K562 (cell line): ENCODE measurements at regions not wholly inside any gene's neighbourhood (a gene's known extent, or its start where the extent isn't known, plus 50 kb on each side); places are given as distances from the start of the nearest gene placed in this dataset.
"Not testable (repeated sequence)": the region's sequence is repeated elsewhere in the genome, so short reads cannot be mapped to it uniquely, and the experiment has no call there.

Source experiments
- ATAC-seq: fragments of 200-7000 bp; cut with Tn5 transposase; 3 replicates; pipeline ENCODE4 v1.9.1; 2020; ENCODE audit warnings: moderate library complexity
- BruUV-seq: library from RNA; stranded (reverse); fragments of 400-500 nt; replicated peaks from 2 replicates; lab custom pipeline; 2021; lab: Mats Ljungman, UMichigan
- CTCF ChIA-PET: fragments of 300-600 bp; formaldehyde crosslinking; extraction: SDS; loops from one replicate; lab custom pipeline; 2021; ENCODE audit warnings: low intra/inter-chr PET ratio; lab: Yijun Ruan, JAX
- POLR2A ChIA-PET: fragments of 300-600, 350-650 bp; sonication (Branson Sonifier 250); formaldehyde crosslinking; extraction: SDS; loops from one replicate; lab custom pipeline; 2021; ENCODE audit warnings: antibody characterized with exemption, inconsistent platforms; lab: Yijun Ruan, JAX
- DNase-seq, 4 experiments: peaks; one replicate each; pipeline versions ENCODE4 v3.0.0 to v3.0.0-alpha.2; 2011 to 2018; ENCODE audit warnings: low spot score in 3 of 4, mixed read lengths in 3 of 4; ENCODE audit errors: extremely low read depth in 1 of 4
- FAIRE-seq: peaks from 2 replicates; lab custom pipeline; 2011; peaks lifted over from hg19 to GRCh38; lab: Jason Lieb, UNC
- H2AFZ ChIP-seq: 2 replicates; pipeline ENCODE4 v1.6.0; 2011; ENCODE audit warnings: low read depth, low read length, control low read depth, inconsistent platforms
- H3K27ac ChIP-seq: fragments of 200-600 bp; 3 replicates; pipeline ENCODE4 v1.8.0; 2011; ENCODE audit warnings: low read depth, mild to moderate bottlenecking, control low read depth, inconsistent platforms, low read length, moderate library complexity, mixed read lengths; ENCODE audit errors: extremely low read depth
- H3K27me3 ChIP-seq, 2 experiments: fragments of 300-600 bp in 1 of 2; 2 replicates in 1 of 2; 3 replicates in 1 of 2; pipeline versions ENCODE4 v1.6.0 to v1.8.0; 2011; ENCODE audit warnings: inconsistent platforms in 2 of 2, low read length in 2 of 2, mild to moderate bottlenecking in 1 of 2, mixed read lengths in 1 of 2, moderate library complexity in 1 of 2; ENCODE audit not compliant: control insufficient read depth in 2 of 2, insufficient read depth in 2 of 2
- H3K36me3 ChIP-seq: fragments of 300-600 bp; 3 replicates; pipeline ENCODE4 v1.8.0; 2011; ENCODE audit warnings: mild to moderate bottlenecking, low read length, inconsistent platforms; ENCODE audit not compliant: control insufficient read depth, insufficient read depth
- H3K4me1 ChIP-seq, 2 experiments: fragments of 200-600 bp in 1 of 2; replicated peaks in 1 of 2; 2 replicates in 1 of 2; 3 replicates in 1 of 2; pipeline versions ENCODE4 v1.5.1 to v1.8.0; 2011; ENCODE audit warnings: inconsistent platforms in 2 of 2, low read length in 2 of 2, mild to moderate bottlenecking in 1 of 2, mixed read lengths in 1 of 2, moderate library complexity in 1 of 2; ENCODE audit not compliant: control insufficient read depth in 2 of 2, insufficient read depth in 2 of 2
- H3K4me2 ChIP-seq: 2 replicates; pipeline ENCODE4 v1.6.1; 2011; ENCODE audit warnings: low read length, control low read depth, inconsistent platforms, mixed read lengths; ENCODE audit not compliant: insufficient read depth
- H3K4me3 ChIP-seq: fragments of 200-600 bp; sonication (generic), shearing (Covaris generic); 2 replicates; pipeline ENCODE4 v1.5.1; 2016; ENCODE audit warnings: control low read depth, inconsistent platforms
- H3K79me2 ChIP-seq: fragments of 200-600 bp; 3 replicates; pipeline ENCODE4 v1.8.0; 2011; ENCODE audit warnings: low read length, inconsistent platforms; ENCODE audit not compliant: control insufficient read depth, insufficient read depth
- H3K9ac ChIP-seq, 2 experiments: 2 replicates each; pipeline versions ENCODE4 v1.6.0 to v1.6.1; 2011; ENCODE audit warnings: low read depth in 2 of 2, low read length in 2 of 2, control low read depth in 1 of 2, inconsistent platforms in 1 of 2, mild to moderate bottlenecking in 1 of 2, mixed read lengths in 1 of 2; ENCODE audit not compliant: insufficient read depth in 1 of 2
- H3K9me1 ChIP-seq: one replicate; pipeline ENCODE4 v1.6.0; 2011; ENCODE audit warnings: inconsistent platforms, mild to moderate bottlenecking, low read length, moderate library complexity; ENCODE audit not compliant: control insufficient read depth, insufficient read depth
- H3K9me3 ChIP-seq: replicated peaks from 2 replicates; pipeline ENCODE4 v1.5.1; 2011; ENCODE audit warnings: low read depth, low read length, inconsistent platforms; ENCODE audit not compliant: control insufficient read depth, insufficient read depth
- H4K20me1 ChIP-seq: replicated peaks from 2 replicates; pipeline ENCODE4 v1.6.1; 2011; ENCODE audit warnings: low read length, inconsistent platforms, mixed read lengths; ENCODE audit not compliant: control insufficient read depth, insufficient read depth
- CBX8 ChIP-seq: fragments of 200-600 bp; sonication (generic); IDR thresholded peaks from 2 replicates; pipeline ENCODE4 v1.6.1; 2012; ENCODE audit warnings: borderline replicate concordance, mixed run types, low read depth, mild to moderate bottlenecking, moderate library complexity, mixed read lengths, low read length, control low read depth, inconsistent platforms; ENCODE audit not compliant: poor library complexity, severe bottlenecking; ENCODE audit errors: extremely low read depth
- CHCHD3 ChIP-seq: fragments of 250-450 bp; sonication (Bioruptor Pico); IDR thresholded peaks from 2 replicates; pipeline ENCODE4 v2.1.2; 2022; ENCODE audit warnings: mild to moderate bottlenecking
- FOXJ3 ChIP-seq: sonication (generic); formaldehyde crosslinking; IDR thresholded peaks from 2 replicates; pipeline ENCODE4 v1.4.0; 2020; ENCODE audit warnings: mild to moderate bottlenecking, missing genetic modification reagents
- FOXK2 ChIP-seq, 2 experiments: fragments of 450-650 bp; IDR thresholded peaks in 1 of 2; conservative IDR thresholded peaks in 1 of 2; 2 replicates each; pipeline ENCODE4 v1.6.1; 2016; ENCODE audit warnings: low read depth in 2 of 2, mild to moderate bottlenecking in 1 of 2
- MAX ChIP-seq: sonication (generic); formaldehyde crosslinking; IDR thresholded peaks from 2 replicates; pipeline ENCODE4 v1.9.0; 2022; ENCODE audit warnings: mild to moderate bottlenecking, missing genetic modification reagents
- MIER1 ChIP-seq: fragments of 450-650 bp; IDR thresholded peaks from 2 replicates; pipeline ENCODE4 v1.6.1; 2016; ENCODE audit warnings: antibody characterized with exemption, mild to moderate bottlenecking, low read depth
- THRAP3 ChIP-seq: fragments of 450-650 bp; IDR thresholded peaks from 2 replicates; pipeline ENCODE4 v1.6.1; 2016; ENCODE audit warnings: mild to moderate bottlenecking, inconsistent platforms, borderline replicate concordance
- XRCC3 ChIP-seq: fragments of 450-650 bp; IDR thresholded peaks from 2 replicates; pipeline ENCODE4 v1.6.1; 2017; ENCODE audit warnings: mild to moderate bottlenecking, moderate library complexity
- ZNF175 ChIP-seq: fragments of 200-800 bp; sonication (Bioruptor generic); IDR thresholded peaks from 2 replicates; pipeline ENCODE4 v1.6.1; 2016; ENCODE audit warnings: low read depth, mild to moderate bottlenecking, missing genetic modification characterization, missing compliant biosample characterization
- ZNF217 ChIP-seq: sonication (generic); formaldehyde crosslinking; IDR thresholded peaks from 2 replicates; pipeline ENCODE4 v1.8.0; 2022; ENCODE audit warnings: mild to moderate bottlenecking, missing genetic modification reagents
- ZNF316 ChIP-seq: fragments of 450-650 bp; IDR thresholded peaks from 2 replicates; pipeline ENCODE4 v1.6.1; 2016
- WGBS: fragments of 100-300 bp; shearing (Covaris generic); methylation state at CpG from one replicate; pipeline ENCODE4 v1.1.6; 2016; ENCODE audit warnings: low coverage, mixed read lengths; ENCODE audit not compliant: insufficient coverage; ENCODE audit errors: missing lambda C conversion rate; 5-methylcytosine and 5-hydroxymethylcytosine counted together
- in situ Hi-C: fragments of 300-500 bp; cut with MboI; formaldehyde crosslinking; loops from 4 replicates; pipeline ENCODE4 v1.15.0; 2018; ENCODE audit warnings: inconsistent platforms, mixed read lengths
- intact Hi-C: fragments of 100-400 bp; cut with micrococcal nuclease; formaldehyde crosslinking; loops from 2 replicates; pipeline ENCODE4 v1.14.2; 2022
- TF ChIP-seq, protein P1 (sequence below): sonication (generic); formaldehyde crosslinking; IDR thresholded peaks from 2 replicates; pipeline ENCODE4 v1.8.1; 2023; ENCODE audit warnings: mild to moderate bottlenecking, missing genetic modification reagents

- no peak for TF ChIP-seq MAX
Measured at GRCh38 chr20:29452186-29452585, 1805.3 kb upstream of the DEFB115 start (continued).

GRCh38 chr20:29456987-29457693 is 1800.3 kb upstream of the DEFB115 start:
- POLR2A ChIA-PET, result interaction anchor here (0.9 kb wide), 2 partner anchors 12 kb away, joined by 3 read pairs; no protein-coding TSS in a partner anchor
- CTCF ChIA-PET, H3K9ac ChIP-seq, H3K9me3 ChIP-seq, BruUV-seq, H4K20me1 ChIP-seq, H3K4me2 ChIP-seq, H3K4me3 ChIP-seq, H3K27me3 ChIP-seq, H2AFZ ChIP-seq, H3K9me1 ChIP-seq, intact Hi-C loops, DNase-seq, H3K4me1 ChIP-seq, H3K36me3 ChIP-seq, H3K27ac ChIP-seq, in situ Hi-C loops, FAIRE-seq, H3K79me2 ChIP-seq: not testable (repeated sequence)
- WGBS, result 0% methylated on average over 6 of the region's 7 CpGs
- ATAC-seq, result peak; percentile 51; the same call in 1 of the 3 replicates

GRCh38 chr20:29472606-29473005 is 1784.9 kb upstream of the DEFB115 start:
- no peak for DNase-seq
- Histone ChIP-seq H3K27ac (no peak overlapping the region), H3K27me3 (no peaks in the 10 kb centered on the region), H3K4me1 (no peaks in the 10 kb centered on the region), H3K4me2 (no peak overlapping the region), H4K20me1 (no peaks in the 10 kb centered on the region), H3K9ac (no peak overlapping the region), H3K9me1 (no peaks in the 10 kb centered on the region), H3K36me3 (no peaks in the 10 kb centered on the region), H3K9me3 (no peaks in the 10 kb centered on the region), H2AFZ (no peak overlapping the region), H3K79me2 (no peaks in the 10 kb centered on the region), H3K4me3 (no peak overlapping the region)
- no peak for ATAC-seq
- POLR2A ChIA-PET, result interaction anchor here (0.6 kb wide), 1 partner anchor 42 kb away, joined by 4 read pairs; no protein-coding TSS in a partner anchor
- FAIRE-seq, result no peak
- intact Hi-C loops (no loop called here), in situ Hi-C loops (no loop called here)
- BruUV-seq, result no TSS peak
- CTCF ChIA-PET, result no interaction called here
- WGBS, result 31% methylated on average over 3 of the region's 3 CpGs
- TF ChIP-seq ZNF316 (no peak), FOXK2 (conservative IDR thresholded peaks at IDR 0.05 in 1 of 2, IDR thresholded peaks at IDR 0.05 in 1 of 2; ENCODE audit: low read depth in 2 of 2) (no peak), THRAP3 (no peak), CBX8 (no peak), CHCHD3 (CRISPR knock-in tag) (no peak), FOXJ3 (CRISPR knock-in tag) (no peak), ZNF217 (CRISPR knock-in tag) (no peak), ZNF175 (no peak), MIER1 (no peak), XRCC3 (no peak)
- TF ChIP-seq, protein P1, sequence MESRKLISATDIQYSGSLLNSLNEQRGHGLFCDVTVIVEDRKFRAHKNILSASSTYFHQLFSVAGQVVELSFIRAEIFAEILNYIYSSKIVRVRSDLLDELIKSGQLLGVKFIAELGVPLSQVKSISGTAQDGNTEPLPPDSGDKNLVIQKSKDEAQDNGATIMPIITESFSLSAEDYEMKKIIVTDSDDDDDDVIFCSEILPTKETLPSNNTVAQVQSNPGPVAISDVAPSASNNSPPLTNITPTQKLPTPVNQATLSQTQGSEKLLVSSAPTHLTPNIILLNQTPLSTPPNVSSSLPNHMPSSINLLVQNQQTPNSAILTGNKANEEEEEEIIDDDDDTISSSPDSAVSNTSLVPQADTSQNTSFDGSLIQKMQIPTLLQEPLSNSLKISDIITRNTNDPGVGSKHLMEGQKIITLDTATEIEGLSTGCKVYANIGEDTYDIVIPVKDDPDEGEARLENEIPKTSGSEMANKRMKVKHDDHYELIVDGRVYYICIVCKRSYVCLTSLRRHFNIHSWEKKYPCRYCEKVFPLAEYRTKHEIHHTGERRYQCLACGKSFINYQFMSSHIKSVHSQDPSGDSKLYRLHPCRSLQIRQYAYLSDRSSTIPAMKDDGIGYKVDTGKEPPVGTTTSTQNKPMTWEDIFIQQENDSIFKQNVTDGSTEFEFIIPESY, result no peak
